Stimulated activated naive CD8-positive, alpha-beta T cell treated with anti-CD3 and anti-CD28 coated beads, Interleukin-15, Interleukin-2, amounts not matched to agents 100 U/mL and 50 U/mL, for 24 hours (primary cell): ENCODE measurements at regions not wholly inside any gene's neighbourhood (a gene's known extent, or its start where the extent isn't known, plus 50 kb on each side); places are given as distances from the start of the nearest gene placed in this dataset.

ENCODE experiments used
- ATAC-seq: fragments of 150-1000 bp; cut with Tn5 transposase; one replicate; pipeline ENCODE4 v1.10.0; 2021
- DNase-seq: peaks from one replicate; pipeline ENCODE4 v3.0.0; 2021

GRCh38 chr5:155200608-155201007 lies 187.1 kb downstream of the KIF4B start:
- DNase-seq: no peak
- ATAC-seq: no peak

- ATAC-seq (no peak), DNase-seq (no peak)
Observed at GRCh38 chr5:155211764-155212163, 198.2 kb downstream of the KIF4B start.

GRCh38 chr5:155222393-155222792 lies 208.8 kb downstream of the KIF4B start:
- ATAC-seq (no peak), DNase-seq (no peak)

- DNase-seq (no peak), ATAC-seq (no peak)
Observed at GRCh38 chr5:155229135-155229534, 215.6 kb downstream of the KIF4B start.

GRCh38 chr5:155239803-155240202 lies 226.2 kb downstream of the KIF4B start:
- ATAC-seq (no peak), DNase-seq (no peak)

GRCh38 chr5:155250596-155250995 lies 237.0 kb downstream of the KIF4B start:
- no peak for DNase-seq
- ATAC-seq: no peak

GRCh38 chr5:155252025-155252424 lies 238.5 kb downstream of the KIF4B start:
- DNase-seq (no peak), ATAC-seq (no peak)

GRCh38 chr5:155252717-155253116 lies 239.2 kb downstream of the KIF4B start:
- ATAC-seq (no peak), DNase-seq (no peak)

- DNase-seq: no peak
- ATAC-seq: no peak
Observed at GRCh38 chr5:155254399-155254798, 240.8 kb downstream of the KIF4B start.

- DNase-seq (no peak), ATAC-seq (no peak)
Observed at GRCh38 chr5:155258161-155258560, 244.6 kb downstream of the KIF4B start.

- no peak for ATAC-seq
- no peak for DNase-seq
Observed at GRCh38 chr5:155259648-155260047, 246.1 kb downstream of the KIF4B start.

- ATAC-seq (no peak), DNase-seq (no peak)
Observed at GRCh38 chr5:155260798-155261197, 247.2 kb downstream of the KIF4B start.

GRCh38 chr5:155263381-155263780 lies 249.8 kb downstream of the KIF4B start:
- ATAC-seq (no peak), DNase-seq (no peak)

GRCh38 chr5:155264809-155265208 lies 251.3 kb downstream of the KIF4B start:
- ATAC-seq (no peak), DNase-seq (no peak)

- DNase-seq: no peak
- ATAC-seq: no peak
Observed at GRCh38 chr5:155268770-155269425, 255.3 kb downstream of the KIF4B start.

- DNase-seq: no peak
- no peak for ATAC-seq
Observed at GRCh38 chr5:155270725-155271124, 257.2 kb downstream of the KIF4B start.

- DNase-seq: no peak
- ATAC-seq: no peak
Observed at GRCh38 chr5:155274484-155274883, 260.9 kb downstream of the KIF4B start.

GRCh38 chr5:155275222-155275621 lies 261.7 kb downstream of the KIF4B start:
- no peak for DNase-seq
- no peak for ATAC-seq

- ATAC-seq: no peak
- DNase-seq: no peak
Observed at GRCh38 chr5:155276231-155276630, 262.7 kb downstream of the KIF4B start.

GRCh38 chr5:155278532-155278931 lies 265.0 kb downstream of the KIF4B start:
- ATAC-seq (no peak), DNase-seq (no peak)

GRCh38 chr5:155282503-155283107 lies 269.1 kb downstream of the KIF4B start:
- DNase-seq (no peak), ATAC-seq (no peak)

- DNase-seq (no peak), ATAC-seq (no peak)
Observed at GRCh38 chr5:155285706-155286105, 272.2 kb downstream of the KIF4B start.

GRCh38 chr5:155290937-155291336 lies 277.4 kb downstream of the KIF4B start:
- DNase-seq (no peak), ATAC-seq (no peak)

- DNase-seq (no peak), ATAC-seq (no peak)
Observed at GRCh38 chr5:155293605-155294178, 280.1 kb downstream of the KIF4B start.
